Bronchial epithelial cell (primary cell): ENCODE measurements at regions not wholly inside any gene's neighbourhood (a gene's known extent, or its start where the extent isn't known, plus 50 kb on each side); places are given as distances from the start of the nearest gene placed in this dataset.

ENCODE experiments used
- DNase-seq: peaks from one replicate; pipeline ENCODE4 v3.0.0-alpha.2; 2010; ENCODE audit warnings: low read depth
- FAIRE-seq: peaks from 2 replicates; lab custom pipeline; 2011; peaks lifted over from hg19 to GRCh38; lab: Jason Lieb, UNC
- H3K27me3 ChIP-seq: 2 replicates; pipeline ENCODE4 v1.5.1; 2011; ENCODE audit warnings: low read length; ENCODE audit not compliant: control insufficient read depth, insufficient read depth
- H3K36me3 ChIP-seq: 2 replicates; pipeline ENCODE4 v1.5.1; 2011; ENCODE audit warnings: low read length; ENCODE audit not compliant: control insufficient read depth, insufficient read depth
- H3K4me3 ChIP-seq: 2 replicates; pipeline ENCODE4 v1.5.1; 2011; ENCODE audit warnings: mild to moderate bottlenecking, low read depth, low read length, control low read depth
- CTCF ChIP-seq: IDR thresholded peaks from 2 replicates; pipeline ENCODE4 v1.5.1; 2011; ENCODE audit warnings: mild to moderate bottlenecking, moderate library complexity, low read length, control low read depth, inconsistent platforms; ENCODE audit not compliant: insufficient read depth, severe bottlenecking

GRCh38 chr7:152553671-152554317 is 118.0 kb upstream of the KMT2C start:
- FAIRE-seq = no peak
- no peak overlapping the region for H3K4me3 ChIP-seq
- no peaks in the 10 kb centered on the region for H3K27me3 ChIP-seq
- TF ChIP-seq CTCF = no peak
- no peaks in the 10 kb centered on the region for H3K36me3 ChIP-seq
- no peak for DNase-seq

- TF ChIP-seq CTCF = no peak
- H3K27me3 ChIP-seq = no peaks in the 10 kb centered on the region
- no peaks in the 10 kb centered on the region for H3K36me3 ChIP-seq
- FAIRE-seq (no peak), DNase-seq (no peak)
- no peak overlapping the region for H3K4me3 ChIP-seq
Measured at GRCh38 chr7:152551304-152552036, 115.7 kb upstream of the KMT2C start.

GRCh38 chr7:152544971-152545619 is 109.3 kb upstream of the KMT2C start:
- Histone ChIP-seq H3K36me3 (no peaks in the 10 kb centered on the region), H3K4me3 (no peak overlapping the region), H3K27me3 (no peaks in the 10 kb centered on the region)
- TF ChIP-seq CTCF = no peak
- DNase-seq (no peak), FAIRE-seq (no peak)

- FAIRE-seq = no peak
- H3K36me3 ChIP-seq = no peaks in the 10 kb centered on the region
Measured at GRCh38 chr7:152544481-152544927, 108.7 kb upstream of the KMT2C start.

GRCh38 chr7:152543799-152544198 is 108.0 kb upstream of the KMT2C start:
- DNase-seq (no peak), FAIRE-seq (no peak)
- Histone ChIP-seq H3K27me3 (no peaks in the 10 kb centered on the region), H3K36me3 (no peaks in the 10 kb centered on the region), H3K4me3 (no peak overlapping the region)
- TF ChIP-seq CTCF = no peak

More at GRCh38 chr7:152544481-152544927, 108.7 kb upstream of the KMT2C start:
- no peak overlapping the region for H3K4me3 ChIP-seq
- no peak for DNase-seq
- no peak for TF ChIP-seq CTCF
- H3K27me3 ChIP-seq = no peaks in the 10 kb centered on the region
